ENCODE measurements at regions not wholly inside any gene's neighbourhood (a gene's known extent, or its start where the extent isn't known, plus 50 kb on each side); places are given as distances from the start of the nearest gene placed in this dataset.

DNA sequence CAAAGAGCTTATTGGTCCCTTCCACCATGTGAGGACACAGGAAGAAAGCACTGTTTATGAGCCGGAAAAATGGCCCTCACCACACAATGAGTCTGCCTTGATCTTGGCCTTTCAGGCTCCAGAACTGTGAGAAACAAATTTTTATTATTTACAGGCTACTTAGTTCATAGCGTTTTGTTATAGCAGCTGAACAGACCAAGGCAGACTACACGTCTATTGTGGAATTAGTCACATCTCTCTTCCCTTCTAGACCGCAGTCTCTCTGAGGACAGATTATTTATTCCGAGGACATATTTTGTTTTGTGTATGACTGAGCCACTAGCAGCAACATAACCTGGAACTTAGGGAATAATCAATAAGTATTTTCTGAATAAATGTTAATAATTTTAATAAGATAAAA, 125.5 kb downstream of the ASB1 start:
- no peaks in the 10 kb centered on the region for H3K9me2 ChIP-seq (replicated peaks; ENCODE audit: insufficient read depth, low read length)
- H2AFZ ChIP-seq (ENCODE audit: low read depth, low read length, severe bottlenecking) = no peak overlapping the region
- no peaks in the 10 kb centered on the region for H3K9me3 ChIP-seq (ENCODE audit: insufficient read depth, low read length)
- no peak overlapping the region for H3K4me2 ChIP-seq (ENCODE audit: low read depth, low read length, poor library complexity, severe bottlenecking)
- TF ChIP-seq EZH2phosphoT487 (conservative IDR thresholded peaks at IDR 0.05; ENCODE audit: low read length) = no peak
- TF ChIP-seq, protein P1, sequence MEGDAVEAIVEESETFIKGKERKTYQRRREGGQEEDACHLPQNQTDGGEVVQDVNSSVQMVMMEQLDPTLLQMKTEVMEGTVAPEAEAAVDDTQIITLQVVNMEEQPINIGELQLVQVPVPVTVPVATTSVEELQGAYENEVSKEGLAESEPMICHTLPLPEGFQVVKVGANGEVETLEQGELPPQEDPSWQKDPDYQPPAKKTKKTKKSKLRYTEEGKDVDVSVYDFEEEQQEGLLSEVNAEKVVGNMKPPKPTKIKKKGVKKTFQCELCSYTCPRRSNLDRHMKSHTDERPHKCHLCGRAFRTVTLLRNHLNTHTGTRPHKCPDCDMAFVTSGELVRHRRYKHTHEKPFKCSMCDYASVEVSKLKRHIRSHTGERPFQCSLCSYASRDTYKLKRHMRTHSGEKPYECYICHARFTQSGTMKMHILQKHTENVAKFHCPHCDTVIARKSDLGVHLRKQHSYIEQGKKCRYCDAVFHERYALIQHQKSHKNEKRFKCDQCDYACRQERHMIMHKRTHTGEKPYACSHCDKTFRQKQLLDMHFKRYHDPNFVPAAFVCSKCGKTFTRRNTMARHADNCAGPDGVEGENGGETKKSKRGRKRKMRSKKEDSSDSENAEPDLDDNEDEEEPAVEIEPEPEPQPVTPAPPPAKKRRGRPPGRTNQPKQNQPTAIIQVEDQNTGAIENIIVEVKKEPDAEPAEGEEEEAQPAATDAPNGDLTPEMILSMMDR (IDR thresholded peaks at IDR 0.05; ENCODE audit: insufficient read depth, low read length, poor library complexity, severe bottlenecking) = no peak
- H3K27ac ChIP-seq (ENCODE audit: low read depth, low read length) = no peak overlapping the region
- H3K79me2 ChIP-seq (ENCODE audit: insufficient read depth, low read length) = no peaks in the 10 kb centered on the region
- no peaks in the 10 kb centered on the region for H4K20me1 ChIP-seq (ENCODE audit: low read depth, low read length)
- no peak overlapping the region for H3K4me3 ChIP-seq (ENCODE audit: insufficient read depth, low read length, poor library complexity, severe bottlenecking)
- H3F3A ChIP-seq (ENCODE audit: insufficient read depth) = no peaks in the 10 kb centered on the region
- no peak overlapping the region for H3K9ac ChIP-seq (ENCODE audit: low read length)
- no peaks in the 10 kb centered on the region for H3K36me3 ChIP-seq (ENCODE audit: low read length)
- no peaks in the 10 kb centered on the region for H3K27me3 ChIP-seq (ENCODE audit: low read length)

DNA sequence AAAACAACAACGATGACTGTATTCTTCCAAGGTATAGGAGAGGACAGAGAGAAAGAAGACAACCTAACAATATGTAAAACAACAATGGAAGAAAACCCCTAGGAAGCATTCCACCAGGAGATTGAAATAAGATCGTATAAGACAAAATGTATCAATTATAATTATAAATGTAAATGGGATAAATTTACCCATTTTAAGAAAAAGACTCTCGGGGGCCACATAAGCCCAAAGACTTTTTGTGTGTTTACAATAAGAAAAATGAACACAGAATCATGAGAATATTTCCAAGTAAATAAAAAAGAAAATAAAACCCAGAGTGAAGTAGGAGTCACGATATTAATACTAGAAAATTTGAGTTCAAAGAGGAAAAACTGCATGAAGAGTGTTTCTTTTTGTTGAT, 126.4 kb downstream of the ASB1 start:
- H3K36me3 ChIP-seq (ENCODE audit: low read length) = no peaks in the 10 kb centered on the region
- no peaks in the 10 kb centered on the region for H4K20me1 ChIP-seq (ENCODE audit: low read depth, low read length)
- H2AFZ ChIP-seq (ENCODE audit: low read depth, low read length, severe bottlenecking) = no peak overlapping the region
- H3K9me3 ChIP-seq (ENCODE audit: insufficient read depth, low read length) = no peaks in the 10 kb centered on the region
- no peaks in the 10 kb centered on the region for H3K79me2 ChIP-seq (ENCODE audit: insufficient read depth, low read length)
- H3K9me2 ChIP-seq (replicated peaks; ENCODE audit: insufficient read depth, low read length) = no peaks in the 10 kb centered on the region
- TF ChIP-seq, protein P1 (IDR thresholded peaks at IDR 0.05; ENCODE audit: insufficient read depth, low read length, poor library complexity, severe bottlenecking) = no peak
- no peak for TF ChIP-seq EZH2phosphoT487 (conservative IDR thresholded peaks at IDR 0.05; ENCODE audit: low read length)
- no peak overlapping the region for H3K9ac ChIP-seq (ENCODE audit: low read length)
- no peaks in the 10 kb centered on the region for H3F3A ChIP-seq (ENCODE audit: insufficient read depth)
- H3K4me2 ChIP-seq (ENCODE audit: low read depth, low read length, poor library complexity, severe bottlenecking) = no peak overlapping the region
- no peak overlapping the region for H3K27ac ChIP-seq (ENCODE audit: low read depth, low read length)
- H3K27me3 ChIP-seq (ENCODE audit: low read length) = no peaks in the 10 kb centered on the region
- no peak overlapping the region for H3K4me3 ChIP-seq (ENCODE audit: insufficient read depth, low read length, poor library complexity, severe bottlenecking)

DNA sequence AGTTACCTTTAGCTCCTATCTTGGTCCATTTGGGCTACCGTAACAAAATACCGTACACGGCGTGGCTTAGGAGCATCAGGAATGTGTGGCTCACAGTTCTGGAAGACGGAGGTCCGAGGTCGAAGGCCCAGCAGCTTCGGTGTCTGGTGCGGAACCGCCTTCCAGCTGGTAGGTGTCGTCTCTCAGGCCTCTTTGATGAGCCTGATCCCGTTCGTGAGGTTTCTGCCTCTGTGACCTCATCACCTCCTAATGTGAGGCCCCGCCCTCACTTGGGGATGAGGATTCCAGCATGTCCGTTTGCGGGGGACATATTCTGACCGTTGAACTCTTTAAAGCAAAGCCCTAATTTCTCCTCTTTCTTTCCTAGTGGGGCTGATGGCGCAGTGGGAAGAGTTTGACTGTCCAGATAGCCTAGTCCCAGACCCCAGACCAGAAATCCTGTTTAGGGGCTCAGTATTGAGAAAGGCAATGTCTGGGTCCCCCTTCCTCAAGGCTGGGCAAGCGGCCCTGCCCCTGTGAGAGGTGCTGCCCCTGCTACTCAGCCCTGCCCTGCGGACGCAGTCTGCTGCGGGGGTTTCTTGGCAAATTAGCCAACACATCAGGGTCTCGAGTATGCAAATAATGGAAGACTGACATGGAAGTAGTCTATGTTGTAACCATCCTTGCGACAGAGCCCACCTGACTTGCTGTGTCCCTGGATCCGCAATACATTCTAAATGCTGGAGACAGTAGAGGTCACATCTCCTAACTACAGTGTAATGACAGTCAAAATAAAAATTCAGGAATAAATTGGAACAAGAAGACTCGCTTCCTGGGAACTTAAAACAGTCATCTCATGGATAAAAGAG, 128.0 kb downstream of the ASB1 start:
- H3K36me3 ChIP-seq (ENCODE audit: low read length) = no peaks in the 10 kb centered on the region
- no peak overlapping the region for H3K27ac ChIP-seq (ENCODE audit: low read depth, low read length)
- no peaks in the 10 kb centered on the region for H3K79me2 ChIP-seq (ENCODE audit: insufficient read depth, low read length)
- no peaks in the 10 kb centered on the region for H3F3A ChIP-seq (ENCODE audit: insufficient read depth)
- H4K20me1 ChIP-seq (ENCODE audit: low read depth, low read length) = no peaks in the 10 kb centered on the region
- no peak overlapping the region for H3K4me3 ChIP-seq (ENCODE audit: insufficient read depth, low read length, poor library complexity, severe bottlenecking)
- H3K4me2 ChIP-seq (ENCODE audit: low read depth, low read length, poor library complexity, severe bottlenecking) = no peak overlapping the region
- H3K9me2 ChIP-seq (replicated peaks; ENCODE audit: insufficient read depth, low read length) = no peaks in the 10 kb centered on the region
- TF ChIP-seq EZH2phosphoT487 (conservative IDR thresholded peaks at IDR 0.05; ENCODE audit: low read length) = no peak
- TF ChIP-seq, protein P1 (IDR thresholded peaks at IDR 0.05; ENCODE audit: insufficient read depth, low read length, poor library complexity, severe bottlenecking) = no peak
- H3K27me3 ChIP-seq (ENCODE audit: low read length) = no peaks in the 10 kb centered on the region
- H3K9ac ChIP-seq (ENCODE audit: low read length) = no peak overlapping the region
- no peak overlapping the region for H2AFZ ChIP-seq (ENCODE audit: low read depth, low read length, severe bottlenecking)
- no peaks in the 10 kb centered on the region for H3K9me3 ChIP-seq (ENCODE audit: insufficient read depth, low read length)
